ENCODE measurements at regions not wholly inside any gene's neighbourhood (a gene's known extent, or its start where the extent isn't known, plus 50 kb on each side); places are given as distances from the start of the nearest gene placed in this dataset.

DNA sequence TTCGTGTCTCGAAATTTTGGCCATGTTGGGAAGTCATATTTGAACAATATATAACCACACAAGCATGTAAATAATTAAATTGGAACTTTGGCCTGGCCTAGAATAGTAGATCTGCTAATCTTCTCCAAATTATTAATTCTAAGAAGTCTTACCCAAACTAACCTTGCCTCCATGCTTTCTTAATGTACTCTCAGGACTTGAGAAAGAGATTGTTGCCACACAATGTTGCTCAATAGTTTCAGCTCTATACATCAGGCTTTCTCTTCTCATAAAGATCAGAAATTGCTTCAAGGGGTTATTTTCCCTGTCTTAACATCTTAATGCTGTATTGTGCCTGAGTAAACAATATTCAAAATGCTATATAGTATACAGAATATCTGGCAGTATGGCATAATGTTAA, 202.7 kb upstream of the LRIG1 start:
- DNase-seq (ENCODE audit: low read depth), result no peak
- TF ChIP-seq, protein P1, sequence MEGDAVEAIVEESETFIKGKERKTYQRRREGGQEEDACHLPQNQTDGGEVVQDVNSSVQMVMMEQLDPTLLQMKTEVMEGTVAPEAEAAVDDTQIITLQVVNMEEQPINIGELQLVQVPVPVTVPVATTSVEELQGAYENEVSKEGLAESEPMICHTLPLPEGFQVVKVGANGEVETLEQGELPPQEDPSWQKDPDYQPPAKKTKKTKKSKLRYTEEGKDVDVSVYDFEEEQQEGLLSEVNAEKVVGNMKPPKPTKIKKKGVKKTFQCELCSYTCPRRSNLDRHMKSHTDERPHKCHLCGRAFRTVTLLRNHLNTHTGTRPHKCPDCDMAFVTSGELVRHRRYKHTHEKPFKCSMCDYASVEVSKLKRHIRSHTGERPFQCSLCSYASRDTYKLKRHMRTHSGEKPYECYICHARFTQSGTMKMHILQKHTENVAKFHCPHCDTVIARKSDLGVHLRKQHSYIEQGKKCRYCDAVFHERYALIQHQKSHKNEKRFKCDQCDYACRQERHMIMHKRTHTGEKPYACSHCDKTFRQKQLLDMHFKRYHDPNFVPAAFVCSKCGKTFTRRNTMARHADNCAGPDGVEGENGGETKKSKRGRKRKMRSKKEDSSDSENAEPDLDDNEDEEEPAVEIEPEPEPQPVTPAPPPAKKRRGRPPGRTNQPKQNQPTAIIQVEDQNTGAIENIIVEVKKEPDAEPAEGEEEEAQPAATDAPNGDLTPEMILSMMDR (conservative IDR thresholded peaks at IDR 0.05; ENCODE audit: low read depth, low read length), result no peak
- H3K4me3 ChIP-seq (ENCODE audit: low read depth, low read length), result no peak overlapping the region

GRCh38 chr3:66705076-66705475, 204.3 kb upstream of the LRIG1 start:
- no peak for DNase-seq (ENCODE audit: low read depth)
- no peak overlapping the region for H3K4me3 ChIP-seq (ENCODE audit: low read depth, low read length)
- TF ChIP-seq, protein P1 (conservative IDR thresholded peaks at IDR 0.05; ENCODE audit: low read depth, low read length), result no peak

GRCh38 chr3:66706890-66707289, 206.1 kb upstream of the LRIG1 start:
- H3K4me3 ChIP-seq (ENCODE audit: low read depth, low read length), result no peak overlapping the region
- TF ChIP-seq, protein P1 (conservative IDR thresholded peaks at IDR 0.05; ENCODE audit: low read depth, low read length), result no peak
- DNase-seq (ENCODE audit: low read depth), result no peak

DNA sequence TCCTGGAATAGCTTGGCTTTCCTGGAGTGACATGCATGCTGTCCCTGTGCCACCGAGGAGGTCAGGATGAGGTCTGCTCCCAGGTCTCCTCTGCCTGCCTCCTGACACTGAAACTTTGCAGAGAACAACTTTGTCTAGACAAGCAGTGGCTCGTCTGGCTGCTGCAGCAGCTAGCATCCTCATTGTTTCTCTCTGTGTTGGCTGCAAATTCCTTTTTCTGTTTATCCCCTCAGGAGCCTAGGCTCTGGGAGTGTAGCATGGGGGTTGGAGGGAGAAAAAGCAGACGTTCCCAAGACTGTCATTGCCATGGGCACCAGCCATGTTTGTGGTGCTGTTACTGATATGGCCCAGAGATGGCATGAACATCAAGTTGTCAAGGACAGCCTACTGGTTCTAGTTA, 208.7 kb upstream of the LRIG1 start:
- DNase-seq (ENCODE audit: low read depth), result no peak
- TF ChIP-seq, protein P1 (conservative IDR thresholded peaks at IDR 0.05; ENCODE audit: low read depth, low read length), result no peak
- no peak overlapping the region for H3K4me3 ChIP-seq (ENCODE audit: low read depth, low read length)

- TF ChIP-seq, protein P1 (conservative IDR thresholded peaks at IDR 0.05; ENCODE audit: low read depth, low read length), result no peak
- no peak for DNase-seq (ENCODE audit: low read depth)
- no peak overlapping the region for H3K4me3 ChIP-seq (ENCODE audit: low read depth, low read length)
Observed at GRCh38 chr3:66712210-66712609, 211.4 kb upstream of the LRIG1 start.

- no peak overlapping the region for H3K4me3 ChIP-seq (ENCODE audit: low read depth, low read length)
- TF ChIP-seq, protein P1 (conservative IDR thresholded peaks at IDR 0.05; ENCODE audit: low read depth, low read length), result no peak
- DNase-seq (ENCODE audit: low read depth), result no peak
Observed at GRCh38 chr3:66713921-66714320, 213.1 kb upstream of the LRIG1 start.

- no peak overlapping the region for H3K4me3 ChIP-seq (ENCODE audit: low read depth, low read length)
- DNase-seq (ENCODE audit: low read depth), result no peak
- TF ChIP-seq, protein P1 (conservative IDR thresholded peaks at IDR 0.05; ENCODE audit: low read depth, low read length), result no peak
Observed at GRCh38 chr3:66715806-66716205, 215.0 kb upstream of the LRIG1 start.

All from epithelial cell of proximal tubule (primary cell).